ENCODE measurements at regions not wholly inside any gene's neighbourhood (a gene's known extent, or its start where the extent isn't known, plus 50 kb on each side); places are given as distances from the start of the nearest gene placed in this dataset.

GRCh38 chr14:27392153-27392552 is 794.3 kb upstream of the NOVA1 start:
- TF ChIP-seq, protein P1, sequence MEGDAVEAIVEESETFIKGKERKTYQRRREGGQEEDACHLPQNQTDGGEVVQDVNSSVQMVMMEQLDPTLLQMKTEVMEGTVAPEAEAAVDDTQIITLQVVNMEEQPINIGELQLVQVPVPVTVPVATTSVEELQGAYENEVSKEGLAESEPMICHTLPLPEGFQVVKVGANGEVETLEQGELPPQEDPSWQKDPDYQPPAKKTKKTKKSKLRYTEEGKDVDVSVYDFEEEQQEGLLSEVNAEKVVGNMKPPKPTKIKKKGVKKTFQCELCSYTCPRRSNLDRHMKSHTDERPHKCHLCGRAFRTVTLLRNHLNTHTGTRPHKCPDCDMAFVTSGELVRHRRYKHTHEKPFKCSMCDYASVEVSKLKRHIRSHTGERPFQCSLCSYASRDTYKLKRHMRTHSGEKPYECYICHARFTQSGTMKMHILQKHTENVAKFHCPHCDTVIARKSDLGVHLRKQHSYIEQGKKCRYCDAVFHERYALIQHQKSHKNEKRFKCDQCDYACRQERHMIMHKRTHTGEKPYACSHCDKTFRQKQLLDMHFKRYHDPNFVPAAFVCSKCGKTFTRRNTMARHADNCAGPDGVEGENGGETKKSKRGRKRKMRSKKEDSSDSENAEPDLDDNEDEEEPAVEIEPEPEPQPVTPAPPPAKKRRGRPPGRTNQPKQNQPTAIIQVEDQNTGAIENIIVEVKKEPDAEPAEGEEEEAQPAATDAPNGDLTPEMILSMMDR (IDR thresholded peaks at IDR 0.05; ENCODE audit: low read depth, low read length), result no peak
- no peak for TF ChIP-seq POLR2A (IDR thresholded peaks at IDR 0.05; ENCODE audit: extremely low read depth, insufficient read length)
- TF ChIP-seq, protein P2, sequence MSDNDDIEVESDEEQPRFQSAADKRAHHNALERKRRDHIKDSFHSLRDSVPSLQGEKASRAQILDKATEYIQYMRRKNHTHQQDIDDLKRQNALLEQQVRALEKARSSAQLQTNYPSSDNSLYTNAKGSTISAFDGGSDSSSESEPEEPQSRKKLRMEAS (IDR thresholded peaks at IDR 0.05; ENCODE audit: low read depth, low read length), result no peak
- no peak for TF ChIP-seq MYC (IDR thresholded peaks at IDR 0.05; ENCODE audit: low read depth, low read length)
